Panc1 (cell line): ENCODE measurements at regions not wholly inside any gene's neighbourhood (a gene's known extent, or its start where the extent isn't known, plus 50 kb on each side); places are given as distances from the start of the nearest gene placed in this dataset.

Experiments used
- ATAC-seq: fragments of 200-7000 bp; cut with Tn5 transposase; 2 replicates; pipeline ENCODE4 v1.9.1; 2020; ENCODE audit warnings: mild to moderate bottlenecking, moderate library complexity
- BruUV-seq: library from RNA; stranded (reverse); fragments of 400-500 nt; replicated peaks from 2 replicates; lab custom pipeline; 2021; lab: Mats Ljungman, UMichigan
- CTCF ChIA-PET: fragments of 300-600 bp; sonication (Branson Sonifier 250); formaldehyde crosslinking; loops from one replicate; lab custom pipeline; 2022; ENCODE audit warnings: antibody characterized with exemption; lab: Charles Lee
- POLR2A ChIA-PET: fragments of 300-600 bp; sonication (Branson Sonifier 250); formaldehyde crosslinking; loops from one replicate; lab custom pipeline; 2022; ENCODE audit warnings: antibody characterized with exemption; lab: Charles Lee
- DNase-seq: peaks from one replicate; pipeline ENCODE4 v3.0.0-alpha.2; 2010; ENCODE audit warnings: low read depth, low spot score
- H3K27ac ChIP-seq: 2 replicates; pipeline ENCODE4 v1.5.1; 2011; ENCODE audit warnings: mild to moderate bottlenecking, low read length, inconsistent platforms
- H3K27me3 ChIP-seq: fragments of 200-500 bp; sonication (Bioruptor generic); 2 replicates; pipeline ENCODE4 v1.6.0; 2014; ENCODE audit warnings: low read length, inconsistent platforms; ENCODE audit not compliant: control insufficient read depth, insufficient read depth
- H3K36me3 ChIP-seq: fragments of 200-500 bp; sonication (Bioruptor generic); 2 replicates; pipeline ENCODE4 v1.5.1; 2014; ENCODE audit warnings: inconsistent platforms, mild to moderate bottlenecking, low read length, moderate library complexity; ENCODE audit not compliant: control insufficient read depth, insufficient read depth
- H3K4me1 ChIP-seq: 2 replicates; pipeline ENCODE4 v1.5.1; 2011; ENCODE audit warnings: inconsistent platforms, mild to moderate bottlenecking, low read length, moderate library complexity; ENCODE audit not compliant: control insufficient read depth, insufficient read depth
- H3K4me3 ChIP-seq, 2 experiments: 2 replicates each; pipeline ENCODE4 v1.5.1; 2011 to 2012; ENCODE audit warnings: low read depth in 2 of 2, low read length in 2 of 2, mild to moderate bottlenecking in 2 of 2, inconsistent platforms in 1 of 2, moderate library complexity in 1 of 2
- H3K9me3 ChIP-seq: fragments of 200-500 bp; sonication (Bioruptor generic); 2 replicates; pipeline ENCODE4 v1.5.1; 2014; ENCODE audit warnings: low read depth, mild to moderate bottlenecking, inconsistent platforms, low read length, moderate library complexity; ENCODE audit not compliant: control insufficient read depth, insufficient read depth
- CTCF ChIP-seq: fragments of 450-650 bp; IDR thresholded peaks from 2 replicates; pipeline ENCODE4 v1.5.1; 2017; ENCODE audit warnings: mild to moderate bottlenecking
- POLR2AphosphoS5 ChIP-seq: IDR thresholded peaks from 2 replicates; pipeline ENCODE4 v1.6.1; 2012; ENCODE audit warnings: mild to moderate bottlenecking, low read depth, low read length, moderate library complexity
- SIN3A ChIP-seq: IDR thresholded peaks from 2 replicates; pipeline ENCODE4 v1.6.1; 2012; ENCODE audit warnings: low read depth, mild to moderate bottlenecking, low read length, moderate library complexity, borderline replicate concordance; ENCODE audit not compliant: insufficient read depth
- TCF7L2 ChIP-seq: IDR thresholded peaks from 2 replicates; pipeline ENCODE4 v1.6.1; 2011; ENCODE audit warnings: mild to moderate bottlenecking, low read depth, low read length, inconsistent platforms
- in situ Hi-C: cut with HindIII; loops from 2 replicates; pipeline ENCODE4 v1.10.0; 2016; ENCODE audit warnings: low sequenced_read_pairs, low pct_unique_long_range_greater_than_20kb
- intact Hi-C: fragments of 100-400 bp; cut with micrococcal nuclease; formaldehyde crosslinking; loops from one replicate; pipeline ENCODE4 v1.10.0; 2022; ENCODE audit not compliant: unreplicated experiment
- TF ChIP-seq, protein P1 (sequence below), 2 experiments: IDR thresholded peaks; 2 replicates each; pipeline ENCODE4 v1.6.1; 2011 to 2012; ENCODE audit warnings: low read depth in 2 of 2, control low read depth in 1 of 2, low read length in 1 of 2, mild to moderate bottlenecking in 1 of 2, moderate library complexity in 1 of 2; ENCODE audit not compliant: insufficient read depth in 1 of 2

GRCh38 chr6:155678361-155678760 lies 222.7 kb upstream of the NOX3 start:
- BruUV-seq = no TSS peak
- in situ Hi-C loops = no loop called here
- Histone ChIP-seq H3K4me3 (no peak overlapping the region), H3K4me1 (no peaks in the 10 kb centered on the region), H3K36me3 (no peaks in the 10 kb centered on the region), H3K9me3 (no peaks in the 10 kb centered on the region), H3K27me3 (no peaks in the 10 kb centered on the region), H3K27ac (no peak overlapping the region)
- no peak for ATAC-seq
- intact Hi-C loops = no loop called here
- ChIA-PET POLR2A (no interaction called here), CTCF (no interaction called here)
- no peak for DNase-seq
- no peak for TF ChIP-seq POLR2AphosphoS5
- TF ChIP-seq, protein P1, sequence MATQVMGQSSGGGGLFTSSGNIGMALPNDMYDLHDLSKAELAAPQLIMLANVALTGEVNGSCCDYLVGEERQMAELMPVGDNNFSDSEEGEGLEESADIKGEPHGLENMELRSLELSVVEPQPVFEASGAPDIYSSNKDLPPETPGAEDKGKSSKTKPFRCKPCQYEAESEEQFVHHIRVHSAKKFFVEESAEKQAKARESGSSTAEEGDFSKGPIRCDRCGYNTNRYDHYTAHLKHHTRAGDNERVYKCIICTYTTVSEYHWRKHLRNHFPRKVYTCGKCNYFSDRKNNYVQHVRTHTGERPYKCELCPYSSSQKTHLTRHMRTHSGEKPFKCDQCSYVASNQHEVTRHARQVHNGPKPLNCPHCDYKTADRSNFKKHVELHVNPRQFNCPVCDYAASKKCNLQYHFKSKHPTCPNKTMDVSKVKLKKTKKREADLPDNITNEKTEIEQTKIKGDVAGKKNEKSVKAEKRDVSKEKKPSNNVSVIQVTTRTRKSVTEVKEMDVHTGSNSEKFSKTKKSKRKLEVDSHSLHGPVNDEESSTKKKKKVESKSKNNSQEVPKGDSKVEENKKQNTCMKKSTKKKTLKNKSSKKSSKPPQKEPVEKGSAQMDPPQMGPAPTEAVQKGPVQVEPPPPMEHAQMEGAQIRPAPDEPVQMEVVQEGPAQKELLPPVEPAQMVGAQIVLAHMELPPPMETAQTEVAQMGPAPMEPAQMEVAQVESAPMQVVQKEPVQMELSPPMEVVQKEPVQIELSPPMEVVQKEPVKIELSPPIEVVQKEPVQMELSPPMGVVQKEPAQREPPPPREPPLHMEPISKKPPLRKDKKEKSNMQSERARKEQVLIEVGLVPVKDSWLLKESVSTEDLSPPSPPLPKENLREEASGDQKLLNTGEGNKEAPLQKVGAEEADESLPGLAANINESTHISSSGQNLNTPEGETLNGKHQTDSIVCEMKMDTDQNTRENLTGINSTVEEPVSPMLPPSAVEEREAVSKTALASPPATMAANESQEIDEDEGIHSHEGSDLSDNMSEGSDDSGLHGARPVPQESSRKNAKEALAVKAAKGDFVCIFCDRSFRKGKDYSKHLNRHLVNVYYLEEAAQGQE (IDR thresholded peaks at IDR 0.05; ENCODE audit: insufficient read depth in 1 of 2, low read depth in 2 of 2, low read length in 1 of 2) = no peak
- no peak for TF ChIP-seq TCF7L2
- TF ChIP-seq SIN3A = no peak
- no peak for TF ChIP-seq CTCF

GRCh38 chr6:155676346-155676745 lies 220.7 kb upstream of the NOX3 start:
- POLR2A ChIA-PET = no interaction called here
- TF ChIP-seq, protein P1 (IDR thresholded peaks at IDR 0.05; ENCODE audit: insufficient read depth in 1 of 2, low read depth in 2 of 2, low read length in 1 of 2) = no peak
- no peak for TF ChIP-seq CTCF
- no peak for TF ChIP-seq TCF7L2
- no peak for TF ChIP-seq SIN3A
- no peak for TF ChIP-seq POLR2AphosphoS5
- BruUV-seq = no TSS peak
- no peak overlapping the region for H3K27ac ChIP-seq
- H3K9me3 ChIP-seq = no peaks in the 10 kb centered on the region
- H3K36me3 ChIP-seq = no peaks in the 10 kb centered on the region
- ATAC-seq (no peak), DNase-seq (no peak)
- H3K4me3 ChIP-seq = no peak overlapping the region
- H3K4me1 ChIP-seq = no peaks in the 10 kb centered on the region
- no peaks in the 10 kb centered on the region; the same call in 1 of the 2 replicates for H3K27me3 ChIP-seq
- intact Hi-C loops = no loop called here
- CTCF ChIA-PET = no interaction called here
- in situ Hi-C loops = no loop called here
